A549 (cell line): ENCODE measurements at regions not wholly inside any gene's neighbourhood (a gene's known extent, or its start where the extent isn't known, plus 50 kb on each side); places are given as distances from the start of the nearest gene placed in this dataset.

Experiments
- ATAC-seq, 2 experiments: fragments of 200-7000 bp in 1 of 2; fragments of >200 bp in 1 of 2; cut with Nextera tagmentation in 1 of 2; cut with Tn5 transposase in 1 of 2; 3 replicates each; pipeline versions ENCODE4 v1.8.0 to v1.9.1; 2018 to 2020; ENCODE audit warnings: mild to moderate bottlenecking in 1 of 2, moderate library complexity in 1 of 2
- CTCF ChIA-PET: fragments of 300-600 bp; sonication (Branson Sonifier 250); formaldehyde crosslinking; extraction: SDS; loops from one replicate; lab custom pipeline; 2021; ENCODE audit warnings: antibody characterized with exemption, inconsistent platforms; lab: Yijun Ruan, JAX
- POLR2A ChIA-PET: fragments of 350-600 bp; formaldehyde crosslinking; extraction: SDS; loops from one replicate; lab custom pipeline; 2021; ENCODE audit warnings: antibody characterized with exemption, inconsistent platforms; lab: Yijun Ruan, JAX
- DNase-seq, 2 experiments: peaks; one replicate each; pipeline versions ENCODE4 v3.0.0 to v3.0.0-alpha.2; 2011 to 2016; ENCODE audit warnings: low read depth in 1 of 2, low spot score in 1 of 2
- FAIRE-seq: peaks from 2 replicates; lab custom pipeline; 2011; peaks lifted over from hg19 to GRCh38; lab: Jason Lieb, UNC
- H3K27ac ChIP-seq, 2 experiments: fragments of >200 bp; sonication (Bioruptor Twin); formaldehyde crosslinking; 3 replicates each; pipeline ENCODE4 v1.5.1; 2016 to 2017
- H3K4me1 ChIP-seq: fragments of >200 bp; sonication (Bioruptor Twin); formaldehyde crosslinking; 3 replicates; pipeline ENCODE4 v1.6.1; 2016
- H3K4me2 ChIP-seq: fragments of >200 bp; sonication (Bioruptor Twin); formaldehyde crosslinking; 3 replicates; pipeline ENCODE4 v1.6.1; 2016
- H3K4me3 ChIP-seq: fragments of >200 bp; sonication (Bioruptor Twin); formaldehyde crosslinking; 3 replicates; pipeline ENCODE4 v1.5.1; 2016
- H3K9me3 ChIP-seq: fragments of >200 bp; sonication (Bioruptor Twin); formaldehyde crosslinking; 3 replicates; pipeline ENCODE4 v1.6.1; 2016
- ATOH8 ChIP-seq: fragments of 250-450 bp; sonication (Bioruptor Pico); IDR thresholded peaks from 2 replicates; pipeline ENCODE4 v1.5.0; 2020; ENCODE audit warnings: low read depth, mild to moderate bottlenecking, moderate library complexity
- BHLHE40 ChIP-seq: IDR thresholded peaks from 2 replicates; pipeline ENCODE4 v1.6.1; 2012; ENCODE audit warnings: low read depth, low read length, inconsistent platforms
- CBX2 ChIP-seq: fragments of 200-600 bp; sonication (generic); IDR thresholded peaks from 2 replicates; pipeline ENCODE4 v1.6.1; 2016; ENCODE audit warnings: low read depth, mild to moderate bottlenecking, borderline replicate concordance
- CEBPB ChIP-seq, 2 experiments: fragments of >200 bp in 1 of 2; sonication (Bioruptor Twin) in 1 of 2; formaldehyde crosslinking in 1 of 2; IDR thresholded peaks; 2 replicates each; pipeline ENCODE4 v1.6.1; 2012 to 2016
- CHD2 ChIP-seq: fragments of 150-350 bp; IDR thresholded peaks from 2 replicates; pipeline ENCODE4 v1.6.1; 2014; ENCODE audit warnings: low read length; ENCODE audit not compliant: partially characterized antibody
- CHD4 ChIP-seq: fragments of 200-600 bp; sonication (generic); IDR thresholded peaks from 2 replicates; pipeline ENCODE4 v1.6.1; 2016; ENCODE audit warnings: antibody characterized with exemption, mild to moderate bottlenecking, borderline replicate concordance
- EP300 ChIP-seq, 2 experiments: fragments of >200 bp; sonication (Bioruptor Twin); formaldehyde crosslinking; IDR thresholded peaks; 2 replicates in 1 of 2; 3 replicates in 1 of 2; pipeline ENCODE4 v1.6.1; 2016 to 2017
- ESRRA ChIP-seq: fragments of 150-350 bp; IDR thresholded peaks from 2 replicates; pipeline ENCODE4 v1.6.1; 2014; ENCODE audit warnings: mild to moderate bottlenecking, low read length, borderline replicate concordance
- FOSB ChIP-seq: fragments of 250-450 bp; sonication (Bioruptor Pico); IDR thresholded peaks from 2 replicates; pipeline ENCODE4 v1.5.0; 2020; ENCODE audit warnings: mild to moderate bottlenecking, moderate library complexity
- FOXS1 ChIP-seq: fragments of 250-450 bp; sonication (Bioruptor Pico); IDR thresholded peaks from 2 replicates; pipeline ENCODE4 v1.5.0; 2020; ENCODE audit warnings: mild to moderate bottlenecking, moderate library complexity
- GATA3 ChIP-seq: IDR thresholded peaks from 2 replicates; pipeline ENCODE4 v1.6.1; 2012; ENCODE audit warnings: borderline replicate concordance
- HOXA7 ChIP-seq: fragments of 250-450 bp; sonication (Bioruptor Pico); IDR thresholded peaks from 2 replicates; pipeline ENCODE4 v1.5.0; 2020; ENCODE audit warnings: mild to moderate bottlenecking, moderate library complexity
- JUNB ChIP-seq: fragments of >200 bp; sonication (Bioruptor Twin); formaldehyde crosslinking; IDR thresholded peaks from 2 replicates; pipeline ENCODE4 v1.6.1; 2016
- KDM1A ChIP-seq: fragments of 200-600 bp; sonication (generic); IDR thresholded peaks from 2 replicates; pipeline ENCODE4 v1.6.1; 2016; ENCODE audit warnings: low read depth, mild to moderate bottlenecking
- KDM5A ChIP-seq: fragments of 200-600 bp; sonication (generic); IDR thresholded peaks from 2 replicates; pipeline ENCODE4 v1.6.1; 2016; ENCODE audit warnings: antibody characterized with exemption, mild to moderate bottlenecking
- MAFK ChIP-seq: fragments of 450-650 bp; IDR thresholded peaks from 2 replicates; pipeline ENCODE4 v1.6.1; 2014; ENCODE audit not compliant: partially characterized antibody
- NR3C1 ChIP-seq: fragments of >200 bp; sonication (Bioruptor Twin); formaldehyde crosslinking; IDR thresholded peaks from 3 replicates; pipeline ENCODE4 v1.6.1; 2017
- PHF8 ChIP-seq: fragments of 200-600 bp; sonication (generic); IDR thresholded peaks from 2 replicates; pipeline ENCODE4 v1.6.1; 2016; ENCODE audit warnings: low read depth, mild to moderate bottlenecking, antibody characterized with exemption, moderate library complexity, borderline replicate concordance
- POLR2AphosphoS2 ChIP-seq: conservative IDR thresholded peaks from 2 replicates; pipeline ENCODE4 v1.6.1; 2012; ENCODE audit warnings: low read length, improper control_type of control experiment, inconsistent platforms
- RAD21 ChIP-seq, 2 experiments: fragments of >200 bp in 1 of 2; sonication (Bioruptor Twin) in 1 of 2; formaldehyde crosslinking in 1 of 2; IDR thresholded peaks in 1 of 2; conservative IDR thresholded peaks in 1 of 2; 2 replicates in 1 of 2; 3 replicates in 1 of 2; pipeline ENCODE4 v1.6.1; 2012 to 2018; ENCODE audit warnings: inconsistent platforms in 1 of 2
- REST ChIP-seq: fragments of 200-600 bp; sonication (generic); IDR thresholded peaks from 2 replicates; pipeline ENCODE4 v1.6.1; 2016; ENCODE audit warnings: antibody characterized with exemption, mild to moderate bottlenecking, moderate library complexity
- RNF2 ChIP-seq: fragments of 200-600 bp; sonication (generic); IDR thresholded peaks from 2 replicates; pipeline ENCODE4 v1.6.1; 2016; ENCODE audit warnings: low read depth, mild to moderate bottlenecking, antibody characterized with exemption, moderate library complexity, borderline replicate concordance
- SMC3 ChIP-seq: fragments of >200 bp; sonication (Bioruptor Twin); formaldehyde crosslinking; IDR thresholded peaks from 3 replicates; pipeline ENCODE4 v1.6.1; 2018; ENCODE audit warnings: inconsistent platforms
- SREBF2 ChIP-seq: fragments of 450-650 bp; IDR thresholded peaks from 2 replicates; pipeline ENCODE4 v1.6.1; 2014; ENCODE audit warnings: mild to moderate bottlenecking, moderate library complexity
- ZC3H11A ChIP-seq: fragments of 450-650 bp; IDR thresholded peaks from 2 replicates; pipeline ENCODE4 v1.6.1; 2014; ENCODE audit warnings: antibody characterized with exemption, mild to moderate bottlenecking
- ZNF302 ChIP-seq: fragments of 250-450 bp; sonication (Bioruptor Pico); IDR thresholded peaks from 2 replicates; pipeline ENCODE4 v1.9.0; 2021; ENCODE audit warnings: inconsistent platforms, mild to moderate bottlenecking, moderate library complexity
- ZSCAN20 ChIP-seq: fragments of 250-450 bp; sonication (Bioruptor Pico); IDR thresholded peaks from 2 replicates; pipeline ENCODE4 v1.8.0; 2022; ENCODE audit warnings: mild to moderate bottlenecking, moderate library complexity
- WGBS: methylation state at CpG from one replicate; pipeline ENCODE4 v1.1.6; 2017; ENCODE audit errors: missing lambda C conversion rate; 5-methylcytosine and 5-hydroxymethylcytosine counted together
- TF ChIP-seq, protein P1 (sequence below): IDR thresholded peaks from 2 replicates; pipeline ENCODE4 v1.6.1; 2012
- TF ChIP-seq, protein P2 (sequence below): fragments of 250-450 bp; sonication (Bioruptor Pico); IDR thresholded peaks from 2 replicates; pipeline ENCODE4 v1.5.0; 2021; ENCODE audit warnings: mild to moderate bottlenecking, moderate library complexity, borderline replicate concordance

DNA sequence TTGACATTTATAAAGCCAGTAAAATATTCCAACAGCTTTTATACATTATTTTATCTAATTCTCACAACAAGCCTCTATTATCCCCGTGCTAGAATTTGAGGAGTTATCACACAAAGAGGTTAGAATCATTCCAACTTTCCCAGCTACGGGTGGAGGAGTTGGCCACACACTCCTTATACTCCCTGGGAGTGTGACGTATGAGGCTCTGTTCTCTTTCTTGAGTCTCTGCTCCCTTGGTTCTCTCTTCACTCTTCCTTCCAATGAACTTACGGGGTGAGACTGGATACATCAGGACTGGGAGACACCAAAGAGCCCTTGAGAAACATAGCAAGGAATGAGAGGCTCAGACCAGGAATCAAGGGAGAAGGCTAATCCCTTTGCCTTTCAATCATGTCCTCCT, 185.6 kb upstream of the TAB2 start:
- H3K27ac ChIP-seq, result no peak overlapping the region
- 0 out of 3 replicates have a peak, but pooled peaks cover 5% of the 10 kb centered on the region for H3K4me1 ChIP-seq
- POLR2A ChIA-PET, result no interaction called here
- CTCF ChIA-PET, result no interaction called here
- 49% methylated on average over 4 of the region's 4 CpGs for WGBS
- no peak for FAIRE-seq
- ATAC-seq, result no peak
- H3K4me2 ChIP-seq, result no peak overlapping the region
- no peak for TF ChIP-seq CEBPB (IDR thresholded peaks at IDR 0.05)
- TF ChIP-seq REST, result no peak
- no peak for TF ChIP-seq FOSB (CRISPR knock-in tag)
- TF ChIP-seq, protein P1, sequence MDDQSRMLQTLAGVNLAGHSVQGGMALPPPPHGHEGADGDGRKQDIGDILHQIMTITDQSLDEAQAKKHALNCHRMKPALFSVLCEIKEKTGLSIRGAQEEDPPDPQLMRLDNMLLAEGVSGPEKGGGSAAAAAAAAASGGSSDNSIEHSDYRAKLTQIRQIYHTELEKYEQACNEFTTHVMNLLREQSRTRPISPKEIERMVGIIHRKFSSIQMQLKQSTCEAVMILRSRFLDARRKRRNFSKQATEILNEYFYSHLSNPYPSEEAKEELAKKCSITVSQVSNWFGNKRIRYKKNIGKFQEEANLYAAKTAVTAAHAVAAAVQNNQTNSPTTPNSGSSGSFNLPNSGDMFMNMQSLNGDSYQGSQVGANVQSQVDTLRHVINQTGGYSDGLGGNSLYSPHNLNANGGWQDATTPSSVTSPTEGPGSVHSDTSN, result no peak
- no peak for TF ChIP-seq POLR2AphosphoS2
- TF ChIP-seq, protein P2, sequence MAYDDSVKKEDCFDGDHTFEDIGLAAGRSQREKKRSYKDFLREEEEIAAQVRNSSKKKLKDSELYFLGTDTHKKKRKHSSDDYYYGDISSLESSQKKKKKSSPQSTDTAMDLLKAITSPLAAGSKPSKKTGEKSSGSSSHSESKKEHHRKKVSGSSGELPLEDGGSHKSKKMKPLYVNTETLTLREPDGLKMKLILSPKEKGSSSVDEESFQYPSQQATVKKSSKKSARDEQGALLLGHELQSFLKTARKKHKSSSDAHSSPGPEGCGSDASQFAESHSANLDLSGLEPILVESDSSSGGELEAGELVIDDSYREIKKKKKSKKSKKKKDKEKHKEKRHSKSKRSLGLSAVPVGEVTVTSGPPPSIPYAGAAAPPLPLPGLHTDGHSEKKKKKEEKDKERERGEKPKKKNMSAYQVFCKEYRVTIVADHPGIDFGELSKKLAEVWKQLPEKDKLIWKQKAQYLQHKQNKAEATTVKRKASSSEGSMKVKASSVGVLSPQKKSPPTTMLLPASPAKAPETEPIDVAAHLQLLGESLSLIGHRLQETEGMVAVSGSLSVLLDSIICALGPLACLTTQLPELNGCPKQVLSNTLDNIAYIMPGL, result no peak
- TF ChIP-seq FOXS1 (CRISPR knock-in tag), result no peak
- no peak for TF ChIP-seq BHLHE40
- TF ChIP-seq GATA3, result no peak
- TF ChIP-seq PHF8, result no peak
- H3K4me3 ChIP-seq, result no peak overlapping the region
- no peaks in the 10 kb centered on the region for H3K9me3 ChIP-seq
- DNase-seq, result no peak

- WGBS, result 77% methylated on average over 3 of the region's 3 CpGs
- ATAC-seq (no peak), DNase-seq (no peak), FAIRE-seq (no peak)
- Histone ChIP-seq H3K4me1 (0 out of 3 replicates have a peak, but pooled peaks cover 2% of the 10 kb centered on the region), H3K4me3 (no peak overlapping the region), H3K4me2 (no peak overlapping the region), H3K9me3 (no peaks in the 10 kb centered on the region), H3K27ac (no peak overlapping the region)
- ChIA-PET CTCF (no interaction called here), POLR2A (no interaction called here)
- TF ChIP-seq ZC3H11A (no peak), ATOH8 (CRISPR knock-in tag) (no peak), PHF8 (no peak), CBX2 (no peak), JUNB (no peak), ZSCAN20 (CRISPR knock-in tag) (no peak), MAFK (no peak)
Measured at GRCh38 chr6:149132336-149132735, 185.2 kb upstream of the TAB2 start.

DNA sequence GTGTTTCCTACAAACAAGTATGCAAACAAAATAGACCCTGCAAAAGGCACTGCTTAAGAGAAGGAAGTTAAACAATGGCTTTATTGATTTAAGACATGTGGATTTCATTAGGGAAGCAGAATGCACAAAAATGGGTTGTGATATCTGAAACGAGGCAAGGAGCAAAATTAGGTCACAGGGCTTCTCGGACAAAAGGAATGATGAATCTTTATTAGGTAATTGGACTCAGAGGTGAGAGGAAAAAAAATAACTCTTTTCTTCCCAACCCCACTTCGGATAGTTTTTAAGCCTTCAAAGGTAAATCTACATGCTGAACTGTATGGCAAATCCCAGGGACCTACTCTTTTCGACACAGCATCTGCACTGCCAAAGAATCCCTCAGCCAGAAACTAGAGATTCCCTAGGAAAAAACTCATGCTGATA, 183.0 kb upstream of the TAB2 start:
- DNase-seq, result no peak
- ChIA-PET POLR2A (no interaction called here), CTCF (no interaction called here)
- no peak for FAIRE-seq
- TF ChIP-seq ZNF302 (CRISPR knock-in tag) (no peak), HOXA7 (CRISPR knock-in tag) (no peak), KDM5A (no peak), ESRRA (no peak), CHD2 (no peak), KDM1A (no peak), CHD4 (no peak), EP300 (IDR thresholded peaks at IDR 0.05) (no peak), NR3C1 (no peak), GATA3 (no peak), SREBF2 (no peak), RAD21 (conservative IDR thresholded peaks at IDR 0.05 in 1 of 2, IDR thresholded peaks at IDR 0.05 in 1 of 2) (no peak), RNF2 (no peak), FOXS1 (CRISPR knock-in tag) (no peak), SMC3 (no peak)
- H3K4me2 ChIP-seq, result no peak overlapping the region
- no peaks in the 10 kb centered on the region for H3K9me3 ChIP-seq
- 21% methylated on average over 4 of the region's 4 CpGs for WGBS
- no peak for ATAC-seq
- H3K4me1 ChIP-seq, result no peaks in the 10 kb centered on the region
- H3K4me3 ChIP-seq, result no peak overlapping the region
- no peak overlapping the region for H3K27ac ChIP-seq
